ENCODE measurements at regions not wholly inside any gene's neighbourhood (a gene's known extent, or its start where the extent isn't known, plus 50 kb on each side); places are given as distances from the start of the nearest gene placed in this dataset.

DNA sequence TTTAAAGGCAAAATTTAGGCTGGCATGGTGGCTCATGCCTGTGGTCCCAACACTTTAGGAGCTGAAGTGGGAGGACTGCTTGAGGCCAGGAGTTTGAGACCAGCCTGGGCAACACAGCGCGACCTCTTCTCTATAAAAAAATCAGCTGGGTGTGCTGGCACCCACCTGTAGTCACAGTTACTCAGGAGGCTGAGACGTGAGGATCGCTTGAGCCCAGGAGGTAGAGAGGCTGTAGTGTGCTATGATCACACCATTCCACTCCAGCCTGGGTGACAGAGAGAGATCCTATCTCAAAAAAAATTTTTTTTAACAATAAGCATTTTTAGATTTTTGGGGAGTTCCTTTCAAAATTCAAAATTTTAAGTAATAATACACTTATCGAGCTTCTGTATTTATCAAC, 63.3 kb downstream of the SPATA31C2 start:
- WGBS, 2 experiments (ENCODE audit: extremely low coverage in 1 of 2, insufficient coverage in 1 of 2, insufficient read length in 1 of 2, insufficient replicate concordance in 2 of 2, low coverage in 1 of 2, low lambda C conversion rate in 2 of 2, missing lambda C conversion rate in 1 of 2): 91% methylated on average over 5 of the region's 5 CpGs; no CpG with 5 or more reads in 1 of the 2 experiments
- Histone ChIP-seq H3K4me1 (replicated peaks in 1 of 4; ENCODE audit: control insufficient read depth in 3 of 4, insufficient read depth in 4 of 4, low read length in 3 of 4) (peaks cover 0 to 16% (median 8%) of the 10 kb centered on the region in 4 experiments; a peak in 6 of 7 replicates), H2AK5ac (ENCODE audit: low read depth, low read length) (0 out of 2 replicates have a peak overlapping the region, but pooled peaks have one; percentile 77), H2BK15ac (ENCODE audit: low read length) (0 out of 2 replicates have a peak overlapping the region, but pooled peaks have one; percentile 67), H3K79me2 (ENCODE audit: control insufficient read depth in 1 of 2, insufficient read depth in 2 of 2, low read length in 2 of 2) (no peaks in the 10 kb centered on the region), H2AFZ (ENCODE audit: low read length) (no peak overlapping the region), H4K91ac (replicated peaks; ENCODE audit: insufficient read length, low read length) (no peak overlapping the region), H2BK12ac (ENCODE audit: low read depth, low read length) (no peak overlapping the region), H4K20me1 (replicated peaks in 1 of 2; ENCODE audit: control insufficient read depth in 1 of 2, insufficient read depth in 2 of 2, low read length in 2 of 2) (no peaks in the 10 kb centered on the region), H3K23ac (ENCODE audit: insufficient read length) (no peak overlapping the region), H3K23me2 (ENCODE audit: low read depth, low read length) (peaks cover 8% of the 10 kb centered on the region), H4K5ac (ENCODE audit: insufficient read length, low read depth, low read length) (no peak overlapping the region), H2BK120ac (replicated peaks; ENCODE audit: low read depth, low read length) (no peak overlapping the region), H3K9me3 (ENCODE audit: insufficient read depth in 2 of 2, low read depth in 1 of 2, low read length in 1 of 2) (no peaks in the 10 kb centered on the region), H2BK5ac (ENCODE audit: low read depth, low read length) (no peak overlapping the region), H3K4ac (replicated peaks; ENCODE audit: insufficient read length, low read depth, low read length) (no peak overlapping the region), H2BK20ac (ENCODE audit: low read length) (no peak overlapping the region), H3K27me3 (replicated peaks in 1 of 4; ENCODE audit: control insufficient read depth in 3 of 4, extremely low read depth in 1 of 4, insufficient read depth in 3 of 4, low read length in 3 of 4) (peaks cover 0 to 32% (median 16%) of the 10 kb centered on the region in 4 experiments; a peak in 6 of 7 replicates), H3K27ac (ENCODE audit: low read depth, low read length) (no peak overlapping the region), H3K36me3 (ENCODE audit: control insufficient read depth in 2 of 4, insufficient read depth in 4 of 4, low read length in 3 of 4) (no peaks in the 10 kb centered on the region), H3K4me2 (ENCODE audit: insufficient read depth in 1 of 2, low read depth in 2 of 2, low read length in 2 of 2) (no peak overlapping the region; a peak in 1 of 4 replicates), H3K14ac (ENCODE audit: insufficient read length) (no peak overlapping the region), H3K79me1 (ENCODE audit: low read depth, low read length) (no peaks in the 10 kb centered on the region), H3K9ac (replicated peaks in 1 of 4; ENCODE audit: extremely low read depth in 1 of 4, low read depth in 3 of 4, low read length in 3 of 4) (no peak overlapping the region), H3K4me3 (ENCODE audit: extremely low read depth in 1 of 4, insufficient read depth in 2 of 4, low read depth in 3 of 4, low read length in 4 of 4) (no peak overlapping the region), H4K8ac (ENCODE audit: extremely low read depth, insufficient read depth, low read length) (no peak overlapping the region; the same call in 1 of the 2 replicates), H3K56ac (replicated peaks; ENCODE audit: insufficient read length, low read depth, low read length) (no peak overlapping the region), H3K18ac (ENCODE audit: extremely low read depth, low read length) (no peak overlapping the region)
- ChIA-PET CTCF (ENCODE audit: partially characterized antibody) (interaction anchor here (0.6 to 2.2 kb wide), 5 partner anchors 28 to 521 kb away, joined by 3 to 5 read pairs (median 3); no protein-coding TSS in a partner anchor), POLR2A (ENCODE audit: partially characterized antibody) (no interaction called here)
- FAIRE-seq (no peak), DNase-seq (ENCODE audit: low read depth in 1 of 2, low spot score in 2 of 2) (no peak)
- no peak for TF ChIP-seq CBX5 (IDR thresholded peaks at IDR 0.05; ENCODE audit: low read depth, low read length)
- no peak for TF ChIP-seq SP4 (IDR thresholded peaks at IDR 0.05; ENCODE audit: low read length)
- no peak for TF ChIP-seq YY1 (IDR thresholded peaks at IDR 0.05; ENCODE audit: low read depth, low read length)
- no peak for TF ChIP-seq PHF8 (conservative IDR thresholded peaks at IDR 0.05; ENCODE audit: low read depth, low read length)
- TF ChIP-seq SP1 (IDR thresholded peaks at IDR 0.05; ENCODE audit: low read depth, low read length): no peak
- no peak for TF ChIP-seq CREB1 (IDR thresholded peaks at IDR 0.05)
- no peak for TF ChIP-seq CEBPB (IDR thresholded peaks at IDR 0.05; ENCODE audit: low read depth, low read length)
- no peak for TF ChIP-seq ASH2L (IDR thresholded peaks at IDR 0.05; ENCODE audit: low read length)
- no peak for TF ChIP-seq NANOG (IDR thresholded peaks at IDR 0.05; ENCODE audit: insufficient read depth, low read depth, low read length, poor library complexity, severe bottlenecking)
- no peak for TF ChIP-seq HDAC2 (IDR thresholded peaks at IDR 0.05; ENCODE audit: borderline replicate concordance in 1 of 2, low read depth in 2 of 2, low read length in 2 of 2)
- TF ChIP-seq CBX8 (IDR thresholded peaks at IDR 0.05; ENCODE audit: borderline replicate concordance, low read depth, low read length): no peak
- TF ChIP-seq KDM5A (IDR thresholded peaks at IDR 0.05; ENCODE audit: low read length): no peak
- no peak for TF ChIP-seq NRF1 (IDR thresholded peaks at IDR 0.05; ENCODE audit: low read depth, low read length)
- no peak for TF ChIP-seq POLR2A (IDR thresholded peaks at IDR 0.05; ENCODE audit: control extremely low read depth in 1 of 2, low read depth in 2 of 2, low read length in 2 of 2)
- no peak for TF ChIP-seq SIRT6 (IDR thresholded peaks at IDR 0.05; ENCODE audit: low read length)
- no peak for TF ChIP-seq EZH2 (IDR thresholded peaks at IDR 0.05; ENCODE audit: low read depth, low read length, severe bottlenecking)
